K562 (cell line): ENCODE measurements at regions not wholly inside any gene's neighbourhood (a gene's known extent, or its start where the extent isn't known, plus 50 kb on each side); places are given as distances from the start of the nearest gene placed in this dataset.

Source experiments
- BRF2 ChIP-seq: IDR thresholded peaks from 3 replicates; pipeline ENCODE4 v1.6.1; 2011; ENCODE audit warnings: borderline replicate concordance, mild to moderate bottlenecking; ENCODE audit not compliant: insufficient read length, insufficient read depth
- CTCF ChIP-seq, 3 experiments: IDR thresholded peaks in 2 of 3; conservative IDR thresholded peaks in 1 of 3; 2 replicates each; pipeline ENCODE4 v1.5.1; 2011 to 2012; ENCODE audit warnings: low read length in 3 of 3, mild to moderate bottlenecking in 3 of 3, control low read depth in 2 of 3, improper control_type of control experiment in 1 of 3, inconsistent platforms in 1 of 3, low read depth in 1 of 3, mixed read lengths in 1 of 3, moderate library complexity in 1 of 3; ENCODE audit not compliant: insufficient read depth in 2 of 3
- DPF2 ChIP-seq: fragments of 450-650 bp; IDR thresholded peaks from 2 replicates; pipeline ENCODE4 v1.6.1; 2016
- E4F1 ChIP-seq: fragments of 250-450 bp; sonication (Bioruptor Pico); IDR thresholded peaks from 2 replicates; pipeline ENCODE4 v1.5.0; 2021; ENCODE audit warnings: mild to moderate bottlenecking, borderline replicate concordance
- HLTF ChIP-seq: fragments of 450-650 bp; IDR thresholded peaks from 2 replicates; pipeline ENCODE4 v1.6.1; 2016
- HSF4 ChIP-seq: fragments of 250-450 bp; sonication (Bioruptor Pico); IDR thresholded peaks from 2 replicates; pipeline ENCODE4 v2.1.2; 2022; ENCODE audit warnings: mild to moderate bottlenecking, moderate library complexity, borderline replicate concordance
- KAT7 ChIP-seq: sonication (generic); formaldehyde crosslinking; IDR thresholded peaks from 2 replicates; pipeline ENCODE4 v1.8.0; 2022; ENCODE audit warnings: missing genetic modification reagents, mild to moderate bottlenecking, borderline replicate concordance
- MCM7 ChIP-seq, 2 experiments: fragments of 450-650 bp; IDR thresholded peaks; 2 replicates each; pipeline ENCODE4 v1.6.1; 2016 to 2018
- PHF20 ChIP-seq: fragments of 450-650 bp; IDR thresholded peaks from 2 replicates; pipeline ENCODE4 v1.6.1; 2018; ENCODE audit not compliant: partially characterized antibody
- SMAD4 ChIP-seq: fragments of 250-450 bp; sonication (Bioruptor Pico); conservative IDR thresholded peaks from 2 replicates; pipeline ENCODE4 v1.8.0; 2021; ENCODE audit warnings: inconsistent platforms, mild to moderate bottlenecking, moderate library complexity
- TSHZ1 ChIP-seq: fragments of 250-450 bp; sonication (Bioruptor Pico); IDR thresholded peaks from 2 replicates; pipeline ENCODE4 v1.4.0; 2020; ENCODE audit warnings: mild to moderate bottlenecking, moderate library complexity
- ZNF175 ChIP-seq: fragments of 200-800 bp; sonication (Bioruptor generic); IDR thresholded peaks from 2 replicates; pipeline ENCODE4 v1.6.1; 2016; ENCODE audit warnings: low read depth, mild to moderate bottlenecking, missing genetic modification characterization, missing compliant biosample characterization
- ZNF184 ChIP-seq: sonication (generic); formaldehyde crosslinking; IDR thresholded peaks from 2 replicates; pipeline ENCODE4 v1.5.0; 2020; ENCODE audit warnings: missing genetic modification reagents

- TF ChIP-seq HSF4 (CRISPR knock-in tag) (no peak), BRF2 (no peak), SMAD4 (no peak), MCM7 (IDR thresholded peaks at IDR 0.05) (no peak), ZNF175 (CRISPR knock-in tag) (no peak), E4F1 (CRISPR knock-in tag) (no peak), ZNF184 (no peak), HLTF (no peak), PHF20 (no peak), CTCF (IDR thresholded peaks at IDR 0.05 in 2 of 3, conservative IDR thresholded peaks at IDR 0.05 in 1 of 3; ENCODE audit: insufficient read depth in 2 of 3, low read depth in 1 of 3, low read length in 3 of 3) (no peak), DPF2 (no peak), TSHZ1 (no peak), KAT7 (CRISPR knock-in tag) (no peak)
Measured at GRCh38 chrX:10030570-10030969, 63.4 kb downstream of the CLDN34 start.
